GM18517 (cell line): ENCODE measurements at regions not wholly inside any gene's neighbourhood (a gene's known extent, or its start where the extent isn't known, plus 50 kb on each side); places are given as distances from the start of the nearest gene placed in this dataset.
A peak's percentile ranks its signal among the peaks of the same experiment; 100 is the strongest.

ENCODE experiments used
- ATAC-seq: cut with Tn5 transposase; IDR thresholded peaks from one replicate; pipeline ENCODE4 v1.9.1; 2021; ENCODE audit warnings: mild to moderate bottlenecking, moderate library complexity; ENCODE audit not compliant: unreplicated experiment

- ATAC-seq: peak; percentile 95
Observed at GRCh38 chr12:91355150-91356006, 172.8 kb upstream of the DCN start.

DNA sequence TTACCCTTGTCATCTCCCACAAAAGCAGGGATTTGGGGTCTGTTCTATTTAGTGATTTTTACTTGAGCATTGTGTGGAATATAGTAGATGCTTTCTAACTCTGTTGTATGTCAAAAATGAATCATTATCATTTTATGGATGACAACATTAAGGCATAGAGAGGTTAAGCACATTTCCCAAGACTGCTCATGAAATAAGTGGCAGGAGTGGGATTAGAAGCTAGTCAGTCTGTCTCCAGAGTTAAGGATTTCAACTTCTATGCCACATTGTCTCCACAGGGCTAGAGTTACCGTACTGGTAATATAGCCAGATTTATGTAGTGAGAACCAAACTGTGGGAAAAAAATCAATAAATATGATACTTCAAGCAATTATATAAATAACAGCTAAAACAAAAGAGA, 170.6 kb upstream of the DCN start:
- no peak for ATAC-seq

DNA sequence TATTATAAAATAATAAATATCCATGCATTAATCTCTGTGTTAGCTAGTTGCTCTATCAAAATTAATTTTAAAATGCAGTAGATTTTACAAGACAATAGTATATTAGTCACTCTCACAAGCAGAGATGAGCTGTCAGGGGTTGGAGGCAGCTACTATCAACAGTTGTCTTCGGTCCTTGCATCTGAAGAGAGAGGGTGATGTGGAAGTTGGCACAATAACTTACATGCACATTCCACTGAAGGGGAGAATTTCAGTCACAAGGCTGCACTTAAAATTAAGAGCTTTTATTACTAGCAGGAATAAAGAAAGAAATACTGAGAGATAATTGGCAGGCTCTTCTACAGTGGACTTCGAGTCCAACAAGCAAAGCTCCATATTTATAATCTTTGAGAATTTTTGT, 166.9 kb upstream of the DCN start:
- ATAC-seq: no peak

DNA sequence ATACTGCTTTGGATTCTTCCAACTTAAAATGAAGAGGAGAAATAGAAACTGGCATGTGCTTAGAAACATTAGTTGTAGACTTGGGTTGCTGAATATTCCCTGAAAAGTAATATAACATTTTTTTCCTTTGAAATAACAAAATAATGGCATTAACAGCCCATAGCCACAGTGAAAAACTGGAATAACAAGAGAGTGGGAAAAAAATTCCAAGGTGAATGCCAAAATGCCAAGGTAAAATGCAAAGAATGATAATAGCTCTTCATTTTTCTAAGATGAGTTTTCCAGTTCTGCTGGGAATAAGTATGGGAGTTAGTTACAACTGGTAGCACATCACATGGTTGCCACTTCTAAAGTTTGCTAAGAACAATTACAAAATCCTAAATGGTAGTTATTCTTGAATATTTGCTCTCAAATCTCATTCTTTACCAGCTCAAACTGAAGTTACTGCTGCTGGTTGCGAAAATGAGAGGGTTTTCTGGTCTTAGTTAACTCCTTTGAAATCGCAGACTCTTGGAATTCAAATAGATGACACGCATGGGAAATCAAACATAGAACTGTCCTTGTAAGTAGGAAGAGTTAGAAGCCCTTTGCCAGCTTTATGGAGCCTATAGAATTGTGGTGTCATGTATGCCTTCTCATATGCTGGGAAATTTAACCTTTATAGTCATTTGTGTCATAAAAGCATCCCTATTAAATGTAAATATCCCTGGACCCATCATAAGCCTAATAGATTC, 165.0 kb upstream of the DCN start:
- no peak for ATAC-seq

DNA sequence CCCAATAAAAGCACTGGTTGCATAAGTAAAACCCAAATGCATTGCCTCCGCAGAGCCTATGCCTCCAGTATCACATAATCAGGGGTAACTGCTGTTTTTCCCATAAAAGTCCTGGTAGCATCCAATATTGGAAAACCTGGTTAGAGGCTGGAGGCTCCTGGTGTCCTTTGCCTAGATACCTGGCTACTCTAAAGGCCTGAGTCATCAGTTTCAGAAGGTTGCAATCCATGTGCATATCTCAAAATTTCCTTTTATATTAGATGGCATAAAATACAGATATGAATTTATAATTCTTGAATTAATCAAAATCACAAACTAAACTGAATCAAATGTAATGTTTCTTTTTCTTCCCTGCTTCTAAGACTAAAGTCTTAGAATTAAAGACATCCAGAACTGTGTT, 164.2 kb upstream of the DCN start:
- no peak for ATAC-seq

GRCh38 chr12:91344408-91344807, 161.8 kb upstream of the DCN start:
- no peak for ATAC-seq

DNA sequence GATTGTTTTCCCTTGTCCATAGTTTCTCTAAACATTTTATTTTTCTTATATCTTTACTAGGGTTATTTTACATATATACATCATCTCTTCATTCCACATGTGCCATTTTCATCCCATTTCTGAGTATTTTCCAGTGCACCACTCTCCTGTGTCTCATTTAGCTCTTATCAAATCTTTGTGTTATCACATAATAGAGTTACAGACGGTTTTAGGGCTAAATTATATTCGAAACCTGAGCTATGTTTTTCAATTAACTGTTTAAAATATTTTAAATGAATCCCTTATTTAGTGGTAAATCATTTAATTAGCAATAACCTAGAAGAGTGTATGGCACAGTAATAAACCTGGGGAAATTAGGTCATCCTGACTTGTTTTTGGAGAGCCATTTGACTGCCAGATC, 160.4 kb upstream of the DCN start:
- no peak for ATAC-seq

GRCh38 chr12:91339106-91339505, 156.5 kb upstream of the DCN start:
- ATAC-seq: no peak

DNA sequence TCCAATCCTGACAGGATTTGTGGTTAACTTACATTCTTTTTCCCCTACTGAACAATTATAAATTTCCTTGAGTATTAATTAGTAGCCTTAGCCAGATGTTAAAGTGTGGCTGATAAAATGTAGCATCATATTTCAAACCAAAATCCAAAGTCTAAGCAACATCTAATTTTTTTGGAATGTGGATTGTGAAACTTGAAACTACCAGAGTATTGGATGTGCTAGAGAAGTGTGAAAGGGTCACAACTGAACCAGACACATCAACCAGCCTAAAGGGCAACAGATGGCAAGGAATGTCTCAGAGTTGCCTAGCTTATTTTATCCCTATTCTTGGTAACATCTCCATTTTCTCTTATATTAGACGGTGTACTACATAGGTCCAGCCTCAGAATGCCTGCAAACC, 153.1 kb upstream of the DCN start:
- no peak for ATAC-seq

DNA sequence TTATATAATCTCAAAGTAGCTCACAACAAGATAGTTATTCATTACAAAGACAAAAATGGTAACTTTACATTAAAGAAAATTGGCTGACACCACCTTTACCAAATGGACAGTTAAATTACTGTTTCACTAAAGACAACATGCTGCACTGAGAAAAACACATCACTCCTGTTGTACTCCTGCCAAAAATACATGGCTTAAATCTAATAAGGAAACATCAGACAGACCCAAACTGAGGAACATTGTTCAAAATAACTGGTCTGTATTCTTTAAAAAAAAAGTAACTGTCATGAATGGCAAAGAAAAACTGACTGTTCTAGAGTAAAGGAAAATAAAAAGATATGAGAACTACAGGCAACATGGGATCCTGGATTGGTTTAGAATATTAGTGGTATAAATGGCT, 151.3 kb upstream of the DCN start:
- ATAC-seq: no peak

GRCh38 chr12:91332302-91332701, 149.7 kb upstream of the DCN start:
- no peak for ATAC-seq

DNA sequence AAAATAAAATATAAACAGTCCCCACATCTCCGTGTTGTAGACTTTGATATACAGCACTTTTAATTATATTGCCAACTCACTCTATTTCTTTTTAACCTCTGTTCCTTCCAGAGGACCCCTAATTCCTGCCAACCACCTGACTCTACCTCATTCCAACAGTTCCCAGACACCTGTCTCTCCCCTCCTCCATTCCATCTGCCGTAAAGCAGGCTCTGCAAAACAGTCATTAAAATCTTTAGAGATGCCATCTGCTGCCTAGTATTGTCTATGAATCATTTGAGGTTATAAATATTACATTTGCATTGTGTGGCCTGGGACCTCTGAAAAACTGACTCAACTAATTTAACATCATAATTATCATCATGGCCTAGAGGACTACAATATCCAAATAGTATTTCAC, 148.8 kb upstream of the DCN start:
- ATAC-seq: no peak

DNA sequence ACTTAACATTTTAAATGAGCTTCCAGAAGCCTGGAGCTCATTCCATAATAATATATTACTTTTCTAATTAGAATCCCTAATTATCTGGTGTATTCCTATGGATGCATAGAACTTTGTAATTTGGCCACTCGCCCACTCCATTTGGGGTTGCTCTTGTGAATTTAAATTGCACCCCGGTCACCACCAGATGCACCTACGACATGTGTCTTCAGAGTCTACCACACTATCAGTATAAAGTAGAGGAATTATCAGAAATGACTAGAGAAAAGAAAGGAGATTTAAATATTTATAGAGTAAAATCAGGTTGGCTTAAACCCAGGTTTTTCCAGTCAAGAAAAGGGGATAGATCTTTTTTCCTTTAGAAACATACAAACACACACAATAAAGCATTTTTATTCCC, 145.8 kb upstream of the DCN start:
- ATAC-seq: no peak

DNA sequence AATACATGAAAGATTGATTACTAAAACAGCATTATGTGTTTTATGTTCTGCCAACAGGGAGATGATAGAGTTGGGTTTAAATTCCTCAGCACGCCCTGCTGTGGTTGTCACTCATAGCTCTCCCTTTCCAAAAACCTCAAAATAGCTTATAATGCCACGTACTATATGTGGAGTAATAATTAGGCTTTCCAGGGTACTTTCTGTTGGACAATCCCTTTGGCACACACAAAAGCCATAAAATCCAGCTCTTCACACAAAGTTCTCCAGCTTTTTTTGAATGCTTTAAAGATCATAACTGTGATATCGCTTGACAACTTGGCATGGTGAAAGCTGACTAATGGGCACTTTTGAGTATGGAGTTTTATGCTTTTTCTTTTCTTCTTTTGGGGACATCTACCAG, 145.3 kb upstream of the DCN start:
- no peak for ATAC-seq

DNA sequence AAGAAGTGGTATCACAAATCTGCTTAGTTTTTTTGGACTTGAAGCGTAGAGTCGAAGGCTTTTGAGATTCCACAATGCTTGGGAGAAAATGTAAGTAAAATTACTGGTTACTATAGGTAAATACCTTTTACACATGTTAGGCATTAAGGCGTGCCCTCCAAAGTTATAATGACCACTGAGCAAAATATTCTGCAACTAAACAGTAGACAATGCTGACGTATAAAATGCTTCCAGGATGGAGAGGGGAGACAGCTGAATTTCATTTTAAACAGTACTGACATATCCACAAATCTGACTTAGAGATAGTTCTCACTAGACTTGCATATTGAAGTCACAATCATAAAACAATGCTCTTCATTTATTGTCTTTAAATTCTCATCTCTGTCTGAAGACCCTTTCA, 144.5 kb upstream of the DCN start:
- ATAC-seq: no peak

DNA sequence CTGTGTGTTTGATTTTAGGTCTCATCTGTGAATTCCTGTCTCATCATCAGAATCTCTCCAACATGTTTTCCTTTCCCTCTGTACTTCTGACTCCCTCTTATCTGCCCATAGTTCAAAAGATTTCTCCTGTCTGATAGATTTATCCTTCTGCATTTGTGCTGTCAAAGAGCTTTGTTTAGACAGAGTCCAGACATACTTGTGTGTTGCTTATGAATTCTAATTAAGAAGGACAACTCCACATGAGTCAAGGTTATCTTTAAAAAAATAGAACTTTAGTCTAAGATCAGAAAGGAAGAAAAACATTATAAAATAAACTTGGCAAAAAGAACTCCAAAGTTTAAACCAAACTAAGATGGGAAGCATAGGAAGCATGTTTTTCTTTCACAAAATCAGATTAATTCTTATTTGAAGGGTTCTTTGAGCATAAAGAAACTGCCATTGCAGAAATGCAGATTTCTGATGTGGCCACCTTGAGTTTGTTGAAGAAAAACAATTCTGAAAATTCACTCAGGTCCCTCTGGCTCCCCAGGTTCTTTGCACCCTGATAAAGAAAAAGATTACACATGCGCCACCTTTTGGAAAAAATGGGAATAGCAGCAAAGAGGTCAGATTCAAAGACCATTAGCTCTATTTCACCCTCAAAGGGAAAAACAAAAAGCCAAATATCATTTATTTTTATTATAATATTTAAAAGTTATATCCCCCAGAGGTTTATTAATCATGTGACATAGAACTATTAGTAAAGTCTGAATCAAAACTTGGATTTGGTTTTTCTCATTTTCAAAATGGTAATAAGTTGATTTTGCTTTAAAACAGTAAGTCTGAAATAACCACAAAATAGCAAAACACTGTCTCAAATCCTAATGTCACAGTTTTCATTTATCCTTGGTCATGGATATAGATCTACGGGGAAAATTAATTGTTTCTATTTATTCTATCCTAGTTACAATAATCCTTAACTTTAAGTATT, 143.7 kb upstream of the DCN start:
- no peak for ATAC-seq

GRCh38 chr12:91320999-91321398, 138.4 kb upstream of the DCN start:
- no peak for ATAC-seq

DNA sequence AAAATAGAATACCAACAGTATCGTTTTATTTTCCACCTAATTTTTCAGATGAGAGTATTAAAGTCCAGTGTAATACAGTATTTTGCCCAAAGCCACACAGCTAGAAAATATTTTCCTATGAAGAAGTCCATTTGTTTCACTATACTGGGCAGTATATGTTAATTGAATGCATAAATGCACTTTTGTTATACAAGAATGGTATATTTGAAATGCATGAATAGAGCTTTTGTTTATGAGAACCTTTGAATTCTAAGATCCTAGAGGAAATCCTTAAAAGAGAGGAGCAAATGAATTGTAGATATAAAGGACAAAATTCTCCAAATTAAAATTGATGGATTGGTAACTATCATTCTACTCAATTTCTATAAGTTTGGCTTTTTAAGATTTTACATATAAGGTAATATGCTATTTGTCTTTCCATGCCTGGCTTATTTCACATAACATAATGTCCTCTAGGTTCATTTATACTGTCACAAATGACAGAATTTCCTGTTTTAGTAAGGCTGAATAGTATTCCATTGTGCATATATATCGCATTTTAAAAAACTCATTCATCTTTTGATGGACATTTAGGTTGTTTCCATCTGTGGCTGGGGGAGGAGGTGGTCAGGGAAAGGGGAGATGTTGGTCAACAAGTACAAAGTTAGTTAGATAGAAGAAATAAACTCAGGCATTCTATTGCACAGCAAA, 136.6 kb upstream of the DCN start:
- no peak for ATAC-seq

DNA sequence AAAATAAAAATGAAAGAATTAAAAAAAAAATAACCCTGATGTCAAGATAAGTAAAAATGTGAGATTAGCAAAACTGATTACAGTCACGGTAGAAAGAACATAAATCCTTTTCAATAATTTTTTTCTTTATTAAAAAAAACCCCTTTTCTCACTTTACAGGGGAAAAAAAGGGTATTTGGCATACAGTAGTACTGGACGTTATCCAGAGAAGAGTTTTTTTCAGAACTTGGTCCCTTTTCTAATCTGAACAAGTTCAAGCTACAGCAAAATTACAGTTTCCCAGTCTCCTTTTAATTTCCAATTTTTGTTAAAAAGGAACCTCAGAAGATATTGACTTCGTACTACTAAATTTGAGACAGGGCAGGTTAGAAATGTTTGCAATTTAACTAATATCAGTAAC, 134.7 kb upstream of the DCN start:
- ATAC-seq: no peak

GRCh38 chr12:91316907-91317269, 134.3 kb upstream of the DCN start:
- no peak for ATAC-seq
